Epithelial cell of esophagus (primary cell): ENCODE measurements at regions not wholly inside any gene's neighbourhood (a gene's known extent, or its start where the extent isn't known, plus 50 kb on each side); places are given as distances from the start of the nearest gene placed in this dataset.
"Not testable (repeated sequence)": the region's sequence is repeated elsewhere in the genome, so short reads cannot be mapped to it uniquely, and the experiment has no call there.

Experiments
- DNase-seq: peaks from one replicate; pipeline ENCODE4 v3.0.0; 2010; ENCODE audit warnings: low read depth
- H3K4me3 ChIP-seq: 2 replicates; pipeline ENCODE4 v1.5.1; 2011; ENCODE audit warnings: mild to moderate bottlenecking, low read length, control low read depth
- CTCF ChIP-seq: IDR thresholded peaks from 2 replicates; pipeline ENCODE4 v1.5.1; 2011; ENCODE audit warnings: low read depth, mild to moderate bottlenecking, low read length, control low read depth, inconsistent platforms; ENCODE audit not compliant: insufficient read depth; ENCODE audit errors: missing control alignments

GRCh38 chr2:52022006-52022405 is 990.1 kb upstream of the NRXN1 start:
- no peak for DNase-seq
- no peak overlapping the region for H3K4me3 ChIP-seq
- TF ChIP-seq CTCF: no peak

GRCh38 chr2:52017646-52018235 is 985.8 kb upstream of the NRXN1 start:
- no peak for DNase-seq
- no peak overlapping the region for H3K4me3 ChIP-seq
- no peak for TF ChIP-seq CTCF

- not testable (repeated sequence) for H3K4me3 ChIP-seq
Measured at GRCh38 chr2:52006821-52007366, 975.0 kb upstream of the NRXN1 start.

GRCh38 chr2:52000151-52000855 is 968.4 kb upstream of the NRXN1 start:
- H3K4me3 ChIP-seq: no peak overlapping the region
- no peak for TF ChIP-seq CTCF
- DNase-seq: peak; percentile 2

More at GRCh38 chr2:52006821-52007366, 975.0 kb upstream of the NRXN1 start:
- not testable (repeated sequence) for DNase-seq

GRCh38 chr2:51998890-51999289 is 967.0 kb upstream of the NRXN1 start:
- TF ChIP-seq CTCF: no peak
- no peak overlapping the region for H3K4me3 ChIP-seq
- no peak for DNase-seq

GRCh38 chr2:51997571-51997970 is 965.6 kb upstream of the NRXN1 start:
- DNase-seq: no peak
- no peak for TF ChIP-seq CTCF
- no peak overlapping the region for H3K4me3 ChIP-seq

- no peak overlapping the region for H3K4me3 ChIP-seq
- DNase-seq: no peak
- TF ChIP-seq CTCF: no peak
Measured at GRCh38 chr2:51995293-51995692, 963.4 kb upstream of the NRXN1 start.
